ENCODE measurements at regions not wholly inside any gene's neighbourhood (a gene's known extent, or its start where the extent isn't known, plus 50 kb on each side); places are given as distances from the start of the nearest gene placed in this dataset.
A peak's percentile ranks its signal among the peaks of the same experiment; 100 is the strongest.
"Not testable (repeated sequence)": the region's sequence is repeated elsewhere in the genome, so short reads cannot be mapped to it uniquely, and the experiment has no call there.

DNA sequence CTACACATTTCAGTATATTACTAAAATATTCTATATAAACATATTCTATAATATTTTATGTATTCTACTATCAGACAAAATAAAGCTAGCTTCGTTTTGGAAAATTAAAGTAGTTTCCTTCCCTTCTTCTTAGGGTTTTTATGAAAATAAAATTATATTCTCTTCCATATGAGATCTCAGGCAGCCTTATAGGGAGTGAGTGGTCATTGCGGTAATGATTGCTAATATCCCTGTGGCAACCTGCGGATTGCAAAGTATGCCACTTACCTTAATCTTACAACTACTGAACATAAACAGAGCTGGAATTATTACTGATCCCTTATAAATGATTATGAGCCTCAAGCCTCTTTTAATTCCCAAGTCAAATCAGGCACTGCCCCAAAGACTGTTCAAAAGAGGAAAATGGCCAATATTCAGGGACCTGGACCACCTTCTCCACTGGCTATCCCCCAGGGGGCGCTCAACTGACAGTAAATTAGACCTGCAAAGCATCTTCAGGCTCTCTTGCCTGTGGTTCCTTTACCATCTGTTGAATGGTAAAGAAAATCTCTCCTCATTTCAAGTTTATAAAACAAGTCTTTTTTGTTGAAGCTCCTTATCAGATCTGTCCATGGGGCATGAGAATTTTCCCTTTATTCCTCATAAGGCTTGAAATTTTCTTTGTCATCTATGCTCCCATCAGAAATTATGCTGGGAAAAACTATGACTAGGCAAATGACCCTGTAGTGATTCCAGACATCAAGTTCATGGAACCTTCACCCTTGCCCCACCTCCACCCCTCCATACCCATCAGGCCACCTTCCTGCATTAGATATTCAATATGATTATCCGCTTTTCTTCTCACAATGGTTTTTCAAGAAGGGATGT, 163.9 kb downstream of the CEMIP2 start:
- H3K36me3 ChIP-seq (ENCODE audit: control insufficient read depth, insufficient read depth, low read length), result no peaks in the 10 kb centered on the region
- FAIRE-seq (no peak), DNase-seq (ENCODE audit: low read depth) (peak; percentile 50)
- no peaks in the 10 kb centered on the region for H3K27me3 ChIP-seq (ENCODE audit: control insufficient read depth, insufficient read depth, low read length)
- no peak overlapping the region for H3K4me3 ChIP-seq (ENCODE audit: low read depth, low read length)
- TF ChIP-seq, protein P1, sequence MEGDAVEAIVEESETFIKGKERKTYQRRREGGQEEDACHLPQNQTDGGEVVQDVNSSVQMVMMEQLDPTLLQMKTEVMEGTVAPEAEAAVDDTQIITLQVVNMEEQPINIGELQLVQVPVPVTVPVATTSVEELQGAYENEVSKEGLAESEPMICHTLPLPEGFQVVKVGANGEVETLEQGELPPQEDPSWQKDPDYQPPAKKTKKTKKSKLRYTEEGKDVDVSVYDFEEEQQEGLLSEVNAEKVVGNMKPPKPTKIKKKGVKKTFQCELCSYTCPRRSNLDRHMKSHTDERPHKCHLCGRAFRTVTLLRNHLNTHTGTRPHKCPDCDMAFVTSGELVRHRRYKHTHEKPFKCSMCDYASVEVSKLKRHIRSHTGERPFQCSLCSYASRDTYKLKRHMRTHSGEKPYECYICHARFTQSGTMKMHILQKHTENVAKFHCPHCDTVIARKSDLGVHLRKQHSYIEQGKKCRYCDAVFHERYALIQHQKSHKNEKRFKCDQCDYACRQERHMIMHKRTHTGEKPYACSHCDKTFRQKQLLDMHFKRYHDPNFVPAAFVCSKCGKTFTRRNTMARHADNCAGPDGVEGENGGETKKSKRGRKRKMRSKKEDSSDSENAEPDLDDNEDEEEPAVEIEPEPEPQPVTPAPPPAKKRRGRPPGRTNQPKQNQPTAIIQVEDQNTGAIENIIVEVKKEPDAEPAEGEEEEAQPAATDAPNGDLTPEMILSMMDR (IDR thresholded peaks at IDR 0.05; ENCODE audit: insufficient read depth, low read length, severe bottlenecking), result peak; percentile 79

DNA sequence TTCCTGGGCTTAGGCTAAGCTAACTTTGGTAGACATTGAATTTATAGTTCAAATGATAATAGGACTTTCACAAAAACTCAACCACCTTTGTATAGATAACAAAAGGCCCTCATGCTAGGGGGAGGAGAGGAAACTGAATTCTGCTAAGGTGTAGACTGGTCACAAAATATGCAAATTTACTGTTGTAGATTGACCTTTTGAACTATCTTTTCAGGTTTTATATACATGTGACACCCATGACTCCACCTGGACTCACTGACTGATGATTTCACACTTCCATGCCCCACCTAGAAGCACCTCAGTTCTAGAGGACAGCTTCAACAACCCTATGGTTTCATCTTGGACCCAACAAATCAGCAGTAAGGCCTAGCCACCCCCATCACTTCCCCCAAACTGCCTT, 165.7 kb downstream of the CEMIP2 start:
- FAIRE-seq (no peak), DNase-seq (ENCODE audit: low read depth) (no peak)
- Histone ChIP-seq H3K36me3 (ENCODE audit: control insufficient read depth, insufficient read depth, low read length) (no peaks in the 10 kb centered on the region), H3K4me3 (ENCODE audit: low read depth, low read length) (no peak overlapping the region), H3K27me3 (ENCODE audit: control insufficient read depth, insufficient read depth, low read length) (no peaks in the 10 kb centered on the region)
- TF ChIP-seq, protein P1 (IDR thresholded peaks at IDR 0.05; ENCODE audit: insufficient read depth, low read length, severe bottlenecking), result no peak

DNA sequence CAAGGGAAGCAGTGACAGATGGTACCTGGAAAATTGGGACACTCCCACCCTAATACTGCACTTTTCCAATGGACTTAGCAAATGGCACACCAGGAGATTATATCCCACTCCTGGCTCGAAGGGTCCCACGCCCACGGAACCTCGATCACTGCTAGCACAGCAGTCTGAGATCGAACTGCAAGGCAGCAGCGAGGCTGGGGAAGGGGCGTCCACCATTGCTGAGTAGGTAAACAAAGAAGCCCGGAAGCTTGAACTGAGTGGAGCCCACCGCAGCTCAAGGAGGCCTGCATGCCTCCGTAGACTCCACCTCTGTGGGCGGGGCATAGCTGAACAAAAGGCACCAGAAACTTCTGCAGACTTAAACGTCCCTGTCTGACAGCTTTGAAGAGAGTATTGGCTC, 172.6 kb downstream of the CEMIP2 start:
- not testable (repeated sequence) for DNase-seq (ENCODE audit: low read depth); FAIRE-seq; H3K27me3 ChIP-seq (ENCODE audit: control insufficient read depth, insufficient read depth, low read length); H3K4me3 ChIP-seq (ENCODE audit: low read depth, low read length); H3K36me3 ChIP-seq (ENCODE audit: control insufficient read depth, insufficient read depth, low read length)

DNA sequence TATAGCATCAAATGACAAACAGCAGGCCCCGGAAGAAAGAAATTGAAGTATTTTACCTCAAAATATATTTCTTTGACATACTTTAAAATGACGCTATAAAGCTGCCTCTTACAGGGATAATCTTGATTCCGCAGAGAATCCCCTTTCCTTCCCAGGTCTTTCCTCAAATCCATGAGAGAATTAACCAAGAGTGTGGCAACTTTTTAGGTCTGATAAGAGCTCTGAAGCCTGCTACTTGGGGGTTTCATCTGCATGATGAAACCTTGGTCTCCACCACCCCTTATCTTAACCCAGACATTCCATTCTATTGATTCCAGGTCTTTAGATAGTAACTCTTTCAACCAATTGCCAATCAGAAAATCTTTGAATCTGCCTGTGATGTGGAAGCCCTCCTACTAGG, 173.8 kb downstream of the CEMIP2 start:
- H3K36me3 ChIP-seq (ENCODE audit: control insufficient read depth, insufficient read depth, low read length), result no peaks in the 10 kb centered on the region
- FAIRE-seq, result no peak
- peaks cover 4% of the 10 kb centered on the region for H3K27me3 ChIP-seq (ENCODE audit: control insufficient read depth, insufficient read depth, low read length)
- TF ChIP-seq, protein P1 (IDR thresholded peaks at IDR 0.05; ENCODE audit: insufficient read depth, low read length, severe bottlenecking), result no peak
- no peak overlapping the region for H3K4me3 ChIP-seq (ENCODE audit: low read depth, low read length)
- DNase-seq (ENCODE audit: low read depth), result no peak

DNA sequence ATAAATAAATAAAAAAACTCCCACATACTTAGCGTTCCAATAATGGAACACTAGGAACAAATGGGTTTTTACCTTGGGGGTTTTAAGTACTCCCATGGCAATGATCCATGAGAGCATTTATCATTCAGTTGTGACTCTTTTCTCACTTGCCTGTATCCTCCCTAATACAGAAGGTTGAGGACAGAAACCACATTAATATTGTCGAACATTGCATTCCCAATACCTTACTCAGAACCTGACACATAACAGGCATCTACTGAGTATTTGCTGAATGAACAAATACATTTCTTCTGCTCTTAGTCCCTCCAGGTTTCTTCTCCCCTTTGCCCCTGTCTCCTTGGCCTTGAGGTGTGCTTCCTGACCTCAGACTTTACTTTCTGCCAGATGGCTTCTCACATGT, 175.9 kb downstream of the CEMIP2 start:
- TF ChIP-seq, protein P1 (IDR thresholded peaks at IDR 0.05; ENCODE audit: insufficient read depth, low read length, severe bottlenecking), result no peak
- Histone ChIP-seq H3K36me3 (ENCODE audit: control insufficient read depth, insufficient read depth, low read length) (no peaks in the 10 kb centered on the region), H3K4me3 (ENCODE audit: low read depth, low read length) (no peak overlapping the region), H3K27me3 (ENCODE audit: control insufficient read depth, insufficient read depth, low read length) (peaks cover 4% of the 10 kb centered on the region)
- FAIRE-seq (no peak), DNase-seq (ENCODE audit: low read depth) (peak; percentile 50)

DNA sequence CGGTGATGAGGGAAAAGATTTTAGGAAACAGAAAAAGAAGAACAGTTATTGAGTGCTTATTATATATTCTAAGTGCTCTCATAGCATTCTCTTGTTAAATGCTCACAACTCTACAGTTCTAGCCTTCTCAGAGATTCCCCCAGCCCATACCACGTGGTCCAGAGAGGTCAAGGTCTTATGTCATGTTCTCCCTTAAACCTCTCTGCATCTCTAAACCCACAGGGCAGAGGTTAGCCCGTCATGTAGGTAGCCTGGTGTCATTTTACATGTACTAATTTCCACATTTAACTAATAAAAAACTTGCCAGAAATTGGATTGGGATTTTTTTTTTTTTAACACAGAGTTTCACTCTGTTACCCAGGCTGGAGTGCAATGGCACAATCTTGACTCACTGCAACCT, 178.0 kb downstream of the CEMIP2 start:
- DNase-seq (ENCODE audit: low read depth) (no peak), FAIRE-seq (no peak)
- H3K4me3 ChIP-seq (ENCODE audit: low read depth, low read length), result no peak overlapping the region
- peaks cover 4% of the 10 kb centered on the region for H3K27me3 ChIP-seq (ENCODE audit: control insufficient read depth, insufficient read depth, low read length)
- H3K36me3 ChIP-seq (ENCODE audit: control insufficient read depth, insufficient read depth, low read length), result no peaks in the 10 kb centered on the region
- TF ChIP-seq, protein P1 (IDR thresholded peaks at IDR 0.05; ENCODE audit: insufficient read depth, low read length, severe bottlenecking), result no peak

All from bronchial epithelial cell (primary cell).